Stomach (tissue), 4 donors: ENCODE measurements at regions not wholly inside any gene's neighbourhood (a gene's known extent, or its start where the extent isn't known, plus 50 kb on each side); places are given as distances from the start of the nearest gene placed in this dataset.

Experiments
- CTCF ChIP-seq, 7 experiments: fragments of 450-650 bp in 4 of 7; fragments of 200-600 bp in 3 of 7; sonication (generic) in 3 of 7; IDR thresholded peaks; one replicate each; pipeline ENCODE4 v1.5.1; 2016 to 2019; ENCODE audit warnings: antibody characterized with exemption in 7 of 7, control low read depth in 2 of 7, mild to moderate bottlenecking in 1 of 7
- POLR2A ChIP-seq, 4 donors: fragments of 450-650 bp; IDR thresholded peaks; one replicate each; pipeline ENCODE4 v1.6.1; 2016; ENCODE audit warnings: antibody characterized with exemption in 4 of 4, control low read depth in 2 of 4, mild to moderate bottlenecking in 1 of 4, moderate library complexity in 1 of 4

GRCh38 chr6:48289841-48290240 is 178.8 kb upstream of the PTCHD4 start:
- TF ChIP-seq POLR2A (IDR thresholded peaks at IDR 0.05) (no peak), CTCF (IDR thresholded peaks at IDR 0.05) (no peak)
